K562 (cell line): ENCODE measurements at regions not wholly inside any gene's neighbourhood (a gene's known extent, or its start where the extent isn't known, plus 50 kb on each side); places are given as distances from the start of the nearest gene placed in this dataset.

ENCODE experiments used
- ATAC-seq: fragments of 200-7000 bp; cut with Tn5 transposase; 3 replicates; pipeline ENCODE4 v1.9.1; 2020; ENCODE audit warnings: moderate library complexity
- BruUV-seq: library from RNA; stranded (reverse); fragments of 400-500 nt; replicated peaks from 2 replicates; lab custom pipeline; 2021; lab: Mats Ljungman, UMichigan
- CTCF ChIA-PET: fragments of 300-600 bp; formaldehyde crosslinking; extraction: SDS; loops from one replicate; lab custom pipeline; 2021; ENCODE audit warnings: low intra/inter-chr PET ratio; lab: Yijun Ruan, JAX
- POLR2A ChIA-PET: fragments of 300-600, 350-650 bp; sonication (Branson Sonifier 250); formaldehyde crosslinking; extraction: SDS; loops from one replicate; lab custom pipeline; 2021; ENCODE audit warnings: antibody characterized with exemption, inconsistent platforms; lab: Yijun Ruan, JAX
- DNase-seq, 4 experiments: peaks; one replicate each; pipeline versions ENCODE4 v3.0.0 to v3.0.0-alpha.2; 2011 to 2018; ENCODE audit warnings: low spot score in 3 of 4, mixed read lengths in 3 of 4; ENCODE audit errors: extremely low read depth in 1 of 4
- FAIRE-seq: peaks from 2 replicates; lab custom pipeline; 2011; peaks lifted over from hg19 to GRCh38; lab: Jason Lieb, UNC
- H2AFZ ChIP-seq: 2 replicates; pipeline ENCODE4 v1.6.0; 2011; ENCODE audit warnings: low read depth, low read length, control low read depth, inconsistent platforms
- H3K27ac ChIP-seq: fragments of 200-600 bp; 3 replicates; pipeline ENCODE4 v1.8.0; 2011; ENCODE audit warnings: low read depth, mild to moderate bottlenecking, control low read depth, inconsistent platforms, low read length, moderate library complexity, mixed read lengths; ENCODE audit errors: extremely low read depth
- H3K27me3 ChIP-seq, 2 experiments: fragments of 300-600 bp in 1 of 2; 2 replicates in 1 of 2; 3 replicates in 1 of 2; pipeline versions ENCODE4 v1.6.0 to v1.8.0; 2011; ENCODE audit warnings: inconsistent platforms in 2 of 2, low read length in 2 of 2, mild to moderate bottlenecking in 1 of 2, mixed read lengths in 1 of 2, moderate library complexity in 1 of 2; ENCODE audit not compliant: control insufficient read depth in 2 of 2, insufficient read depth in 2 of 2
- H3K36me3 ChIP-seq: fragments of 300-600 bp; 3 replicates; pipeline ENCODE4 v1.8.0; 2011; ENCODE audit warnings: mild to moderate bottlenecking, low read length, inconsistent platforms; ENCODE audit not compliant: control insufficient read depth, insufficient read depth
- H3K4me1 ChIP-seq, 2 experiments: fragments of 200-600 bp in 1 of 2; replicated peaks in 1 of 2; 2 replicates in 1 of 2; 3 replicates in 1 of 2; pipeline versions ENCODE4 v1.5.1 to v1.8.0; 2011; ENCODE audit warnings: inconsistent platforms in 2 of 2, low read length in 2 of 2, mild to moderate bottlenecking in 1 of 2, mixed read lengths in 1 of 2, moderate library complexity in 1 of 2; ENCODE audit not compliant: control insufficient read depth in 2 of 2, insufficient read depth in 2 of 2
- H3K4me2 ChIP-seq: 2 replicates; pipeline ENCODE4 v1.6.1; 2011; ENCODE audit warnings: low read length, control low read depth, inconsistent platforms, mixed read lengths; ENCODE audit not compliant: insufficient read depth
- H3K4me3 ChIP-seq: fragments of 200-600 bp; sonication (generic), shearing (Covaris generic); 2 replicates; pipeline ENCODE4 v1.5.1; 2016; ENCODE audit warnings: control low read depth, inconsistent platforms
- H3K79me2 ChIP-seq: fragments of 200-600 bp; 3 replicates; pipeline ENCODE4 v1.8.0; 2011; ENCODE audit warnings: low read length, inconsistent platforms; ENCODE audit not compliant: control insufficient read depth, insufficient read depth
- H3K9ac ChIP-seq, 2 experiments: 2 replicates each; pipeline versions ENCODE4 v1.6.0 to v1.6.1; 2011; ENCODE audit warnings: low read depth in 2 of 2, low read length in 2 of 2, control low read depth in 1 of 2, inconsistent platforms in 1 of 2, mild to moderate bottlenecking in 1 of 2, mixed read lengths in 1 of 2; ENCODE audit not compliant: insufficient read depth in 1 of 2
- H3K9me1 ChIP-seq: one replicate; pipeline ENCODE4 v1.6.0; 2011; ENCODE audit warnings: inconsistent platforms, mild to moderate bottlenecking, low read length, moderate library complexity; ENCODE audit not compliant: control insufficient read depth, insufficient read depth
- H3K9me3 ChIP-seq: replicated peaks from 2 replicates; pipeline ENCODE4 v1.5.1; 2011; ENCODE audit warnings: low read depth, low read length, inconsistent platforms; ENCODE audit not compliant: control insufficient read depth, insufficient read depth
- H4K20me1 ChIP-seq: replicated peaks from 2 replicates; pipeline ENCODE4 v1.6.1; 2011; ENCODE audit warnings: low read length, inconsistent platforms, mixed read lengths; ENCODE audit not compliant: control insufficient read depth, insufficient read depth
- CHD2 ChIP-seq: IDR thresholded peaks from 2 replicates; pipeline ENCODE4 v1.6.1; 2011; ENCODE audit warnings: low read depth, low read length
- CREBBP ChIP-seq: IDR thresholded peaks from one replicate; pipeline ENCODE4 v1.6.1; 2012; ENCODE audit warnings: low read depth, mild to moderate bottlenecking, control low read depth, inconsistent platforms, low read length
- HOMEZ ChIP-seq: fragments of 250-450 bp; sonication (Bioruptor Pico); IDR thresholded peaks from 2 replicates; pipeline ENCODE4 v1.4.0; 2020; ENCODE audit warnings: mild to moderate bottlenecking, moderate library complexity
- KLF13 ChIP-seq: fragments of 450-650 bp; IDR thresholded peaks from 2 replicates; pipeline ENCODE4 v1.6.1; 2016; ENCODE audit warnings: missing genetic modification characterization, low read depth, mild to moderate bottlenecking, missing compliant biosample characterization, moderate library complexity, borderline replicate concordance
- NCOR1 ChIP-seq: fragments of 450-650 bp; IDR thresholded peaks from 2 replicates; pipeline ENCODE4 v1.6.1; 2016; ENCODE audit warnings: mild to moderate bottlenecking, moderate library complexity
- SAP30 ChIP-seq: fragments of 200-600 bp; sonication (generic); IDR thresholded peaks from 2 replicates; pipeline ENCODE4 v1.6.1; 2012; ENCODE audit warnings: borderline replicate concordance, low read depth, mild to moderate bottlenecking, moderate library complexity, low read length, control low read depth, inconsistent platforms; ENCODE audit not compliant: insufficient read depth, poor library complexity, severe bottlenecking
- TCF7 ChIP-seq: sonication (generic); IDR thresholded peaks from 2 replicates; pipeline ENCODE4 v1.6.1; 2016; ENCODE audit warnings: antibody characterized with exemption, borderline replicate concordance
- ZNF408 ChIP-seq: fragments of 250-450 bp; sonication (Bioruptor Pico); IDR thresholded peaks from 2 replicates; pipeline ENCODE4 v1.4.0; 2020; ENCODE audit warnings: low read depth, mild to moderate bottlenecking, moderate library complexity
- in situ Hi-C: fragments of 300-500 bp; cut with MboI; formaldehyde crosslinking; loops from 4 replicates; pipeline ENCODE4 v1.15.0; 2018; ENCODE audit warnings: inconsistent platforms, mixed read lengths
- intact Hi-C: fragments of 100-400 bp; cut with micrococcal nuclease; formaldehyde crosslinking; loops from 2 replicates; pipeline ENCODE4 v1.14.2; 2022
- TF ChIP-seq, protein P1 (sequence below): fragments of 450-650 bp; formaldehyde crosslinking; conservative IDR thresholded peaks from 2 replicates; pipeline ENCODE4 v1.4.0; 2022; ENCODE audit warnings: mild to moderate bottlenecking, missing genetic modification characterization
- TF ChIP-seq, protein P2 (sequence below), 2 experiments: fragments of 450-650 bp; conservative IDR thresholded peaks; 2 replicates each; pipeline ENCODE4 v1.6.1; 2017; ENCODE audit warnings: mild to moderate bottlenecking in 2 of 2, moderate library complexity in 2 of 2

DNA sequence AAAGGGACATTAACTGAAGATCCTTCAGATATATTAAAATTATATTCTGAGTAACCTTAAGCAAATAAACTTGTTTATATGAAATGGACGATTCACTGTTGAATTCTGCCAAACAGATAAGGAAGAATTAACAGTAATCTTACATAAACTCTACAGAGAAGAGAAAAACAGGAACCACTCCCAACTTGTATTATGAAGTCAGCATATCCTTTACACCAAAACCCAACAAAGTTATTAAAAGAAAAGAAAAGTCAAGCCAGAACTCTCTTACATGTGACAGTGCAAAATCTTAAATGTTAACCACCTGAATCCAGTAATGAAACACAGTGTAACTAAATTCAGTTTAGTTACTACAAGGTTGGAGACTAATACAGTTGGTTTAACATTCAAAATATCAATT, 185.8 kb downstream of the DEPDC1B start (continued):
- TF ChIP-seq, protein P1, sequence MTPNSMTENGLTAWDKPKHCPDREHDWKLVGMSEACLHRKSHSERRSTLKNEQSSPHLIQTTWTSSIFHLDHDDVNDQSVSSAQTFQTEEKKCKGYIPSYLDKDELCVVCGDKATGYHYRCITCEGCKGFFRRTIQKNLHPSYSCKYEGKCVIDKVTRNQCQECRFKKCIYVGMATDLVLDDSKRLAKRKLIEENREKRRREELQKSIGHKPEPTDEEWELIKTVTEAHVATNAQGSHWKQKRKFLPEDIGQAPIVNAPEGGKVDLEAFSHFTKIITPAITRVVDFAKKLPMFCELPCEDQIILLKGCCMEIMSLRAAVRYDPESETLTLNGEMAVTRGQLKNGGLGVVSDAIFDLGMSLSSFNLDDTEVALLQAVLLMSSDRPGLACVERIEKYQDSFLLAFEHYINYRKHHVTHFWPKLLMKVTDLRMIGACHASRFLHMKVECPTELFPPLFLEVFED (CRISPR knock-in tag), result no peak
- TF ChIP-seq KLF13 (no peak), ZNF408 (CRISPR knock-in tag) (no peak), SAP30 (no peak)

GRCh38 chr5:60512117-60512516, 187.8 kb downstream of the DEPDC1B start:
- no peaks in the 10 kb centered on the region for H3K36me3 ChIP-seq
- no peak overlapping the region for H3K9ac ChIP-seq
- intact Hi-C loops, result no loop called here
- no peaks in the 10 kb centered on the region for H3K79me2 ChIP-seq
- no peaks in the 10 kb centered on the region for H3K9me3 ChIP-seq
- no peaks in the 10 kb centered on the region for H3K9me1 ChIP-seq
- H3K4me2 ChIP-seq, result no peak overlapping the region
- CTCF ChIA-PET, result no interaction called here
- FAIRE-seq, result no peak
- in situ Hi-C loops, result no loop called here
- no peak for ATAC-seq
- no peak for DNase-seq
- no peak overlapping the region for H3K4me3 ChIP-seq
- no peaks in the 10 kb centered on the region; a peak in 1 of 5 replicates for H3K27me3 ChIP-seq
- TF ChIP-seq NCOR1, result no peak
- TF ChIP-seq HOMEZ (CRISPR knock-in tag), result no peak
- TF ChIP-seq CHD2, result no peak
- TF ChIP-seq, protein P2, sequence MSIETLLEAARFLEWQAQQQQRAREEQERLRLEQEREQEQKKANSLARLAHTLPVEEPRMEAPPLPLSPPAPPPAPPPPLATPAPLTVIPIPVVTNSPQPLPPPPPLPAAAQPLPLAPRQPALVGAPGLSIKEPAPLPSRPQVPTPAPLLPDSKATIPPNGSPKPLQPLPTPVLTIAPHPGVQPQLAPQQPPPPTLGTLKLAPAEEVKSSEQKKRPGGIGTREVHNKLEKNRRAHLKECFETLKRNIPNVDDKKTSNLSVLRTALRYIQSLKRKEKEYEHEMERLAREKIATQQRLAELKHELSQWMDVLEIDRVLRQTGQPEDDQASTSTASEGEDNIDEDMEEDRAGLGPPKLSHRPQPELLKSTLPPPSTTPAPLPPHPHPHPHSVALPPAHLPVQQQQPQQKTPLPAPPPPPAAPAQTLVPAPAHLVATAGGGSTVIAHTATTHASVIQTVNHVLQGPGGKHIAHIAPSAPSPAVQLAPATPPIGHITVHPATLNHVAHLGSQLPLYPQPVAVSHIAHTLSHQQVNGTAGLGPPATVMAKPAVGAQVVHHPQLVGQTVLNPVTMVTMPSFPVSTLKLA (conservative IDR thresholded peaks at IDR 0.05), result no peak
- no peak for TF ChIP-seq CREBBP
- TF ChIP-seq TCF7, result no peak
- H3K27ac ChIP-seq, result no peak overlapping the region
- H2AFZ ChIP-seq, result no peak overlapping the region
- no peaks in the 10 kb centered on the region for H4K20me1 ChIP-seq
- no peaks in the 10 kb centered on the region for H3K4me1 ChIP-seq
- BruUV-seq, result no TSS peak
- POLR2A ChIA-PET, result interaction anchor here (0.7 kb wide), 1 partner anchor 7 kb away, joined by 3 read pairs; no protein-coding TSS in a partner anchor
